Central memory CD8-positive, alpha-beta T cell (primary cell): ENCODE measurements at regions not wholly inside any gene's neighbourhood (a gene's known extent, or its start where the extent isn't known, plus 50 kb on each side); places are given as distances from the start of the nearest gene placed in this dataset.
"Not testable (repeated sequence)": the region's sequence is repeated elsewhere in the genome, so short reads cannot be mapped to it uniquely, and the experiment has no call there.

ENCODE experiments used
- ATAC-seq: fragments of 150-1000 bp; cut with Tn5 transposase; replicated peaks from 2 replicates; pipeline ENCODE4 v1.10.0; 2022; ENCODE audit warnings: mild to moderate bottlenecking, moderate FRiP score, moderate number of reproducible peaks; ENCODE audit not compliant: poor library complexity, severe bottlenecking; ENCODE audit errors: extremely low read depth
- DNase-seq, 2 donors: peaks; one replicate each; pipeline ENCODE4 v3.0.0; 2021; ENCODE audit warnings: low spot score in 2 of 2
- H3K27ac Mint-ChIP-seq: one replicate; pipeline ENCODE4 v1.8.0; 2022; ENCODE audit warnings: low read depth, mild to moderate bottlenecking, moderate library complexity, mixed read lengths
- H3K27me3 Mint-ChIP-seq: one replicate; pipeline ENCODE4 v1.8.0; 2022; ENCODE audit warnings: mixed read lengths
- H3K36me3 Mint-ChIP-seq: one replicate; pipeline ENCODE4 v1.8.0; 2022; ENCODE audit warnings: mild to moderate bottlenecking, moderate library complexity, mixed read lengths; ENCODE audit not compliant: insufficient read depth
- H3K4me1 Mint-ChIP-seq: one replicate; pipeline ENCODE4 v1.8.0; 2022; ENCODE audit warnings: mixed read lengths
- H3K4me3 Mint-ChIP-seq: one replicate; pipeline ENCODE4 v1.8.0; 2022; ENCODE audit warnings: mild to moderate bottlenecking, moderate library complexity, mixed read lengths
- H3K9me3 Mint-ChIP-seq: one replicate; pipeline ENCODE4 v1.8.0; 2022; ENCODE audit warnings: mixed read lengths

DNA sequence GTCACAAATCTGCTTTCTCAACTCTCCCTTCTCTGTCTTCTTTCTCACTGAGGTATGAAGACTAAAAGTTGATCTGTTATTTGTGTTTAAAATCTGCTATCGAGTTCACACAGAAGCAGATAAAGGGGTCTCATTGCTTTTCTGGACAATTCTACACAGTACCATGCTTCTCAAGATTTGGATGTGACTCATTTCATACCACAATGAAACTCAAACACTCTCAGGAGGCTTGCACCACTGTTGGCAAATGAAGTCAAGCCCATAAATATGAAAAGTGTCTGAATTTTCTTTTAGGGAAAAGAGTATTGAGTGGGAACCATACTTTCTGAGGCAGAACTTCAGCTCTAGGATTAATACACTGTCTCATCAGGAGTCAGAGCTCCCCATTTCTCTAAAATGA, 274.6 kb upstream of the CYRIA start:
- H3K4me1 Mint-ChIP-seq: no peaks in the 10 kb centered on the region
- peaks cover 22% of the 10 kb centered on the region for H3K9me3 Mint-ChIP-seq
- H3K36me3 Mint-ChIP-seq: no peaks in the 10 kb centered on the region
- ATAC-seq: no peak
- H3K27me3 Mint-ChIP-seq: no peaks in the 10 kb centered on the region
- no peak overlapping the region for H3K4me3 Mint-ChIP-seq
- no peak overlapping the region for H3K27ac Mint-ChIP-seq
- DNase-seq: no peak

DNA sequence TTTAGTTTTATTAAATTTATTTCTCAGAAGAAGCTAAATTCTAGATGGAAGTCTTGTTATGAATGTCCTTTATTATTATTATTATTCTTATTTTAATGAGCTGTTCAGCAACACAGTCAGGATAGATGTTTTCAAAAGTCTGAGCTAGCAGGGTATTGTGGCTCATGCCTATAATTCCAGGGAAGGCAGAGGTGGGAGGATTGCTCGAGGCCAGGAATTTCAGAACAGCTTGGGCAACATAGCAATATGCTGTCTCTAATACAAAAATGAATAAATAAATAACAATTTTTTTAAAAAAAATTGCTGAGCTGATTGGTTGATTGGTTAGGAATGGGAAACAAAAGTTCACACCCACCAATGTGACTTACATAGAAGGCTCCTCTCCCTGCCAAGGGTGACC, 274.1 kb upstream of the CYRIA start:
- H3K27me3 Mint-ChIP-seq: no peaks in the 10 kb centered on the region
- no peak for ATAC-seq
- H3K4me1 Mint-ChIP-seq: no peaks in the 10 kb centered on the region
- H3K9me3 Mint-ChIP-seq: peaks cover 22% of the 10 kb centered on the region
- no peaks in the 10 kb centered on the region for H3K36me3 Mint-ChIP-seq
- H3K27ac Mint-ChIP-seq: no peak overlapping the region
- no peak overlapping the region for H3K4me3 Mint-ChIP-seq
- DNase-seq: no peak

DNA sequence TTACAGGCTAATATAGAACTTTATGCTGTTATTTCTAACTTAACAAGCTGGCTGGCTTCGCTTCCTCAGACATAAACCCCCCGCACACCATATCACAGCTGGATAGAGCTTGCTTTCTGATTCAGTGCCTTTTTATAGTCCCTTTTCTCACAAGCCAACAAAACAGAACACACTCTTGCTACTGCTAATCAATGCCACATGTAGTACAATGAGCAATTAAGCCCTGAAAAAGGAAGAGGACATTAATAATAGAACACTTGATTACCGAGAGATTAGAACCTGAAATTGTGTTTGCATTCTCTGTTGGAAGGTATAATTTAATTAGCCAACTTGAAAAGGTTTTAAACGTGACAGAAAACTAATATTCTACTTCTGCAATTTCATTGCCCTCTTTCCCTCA, 267.7 kb upstream of the CYRIA start:
- H3K4me1 Mint-ChIP-seq: no peaks in the 10 kb centered on the region
- H3K36me3 Mint-ChIP-seq: no peaks in the 10 kb centered on the region
- H3K27ac Mint-ChIP-seq: no peak overlapping the region
- peaks cover 17% of the 10 kb centered on the region for H3K9me3 Mint-ChIP-seq
- no peak for DNase-seq
- no peak for ATAC-seq
- H3K4me3 Mint-ChIP-seq: no peak overlapping the region
- no peaks in the 10 kb centered on the region for H3K27me3 Mint-ChIP-seq

DNA sequence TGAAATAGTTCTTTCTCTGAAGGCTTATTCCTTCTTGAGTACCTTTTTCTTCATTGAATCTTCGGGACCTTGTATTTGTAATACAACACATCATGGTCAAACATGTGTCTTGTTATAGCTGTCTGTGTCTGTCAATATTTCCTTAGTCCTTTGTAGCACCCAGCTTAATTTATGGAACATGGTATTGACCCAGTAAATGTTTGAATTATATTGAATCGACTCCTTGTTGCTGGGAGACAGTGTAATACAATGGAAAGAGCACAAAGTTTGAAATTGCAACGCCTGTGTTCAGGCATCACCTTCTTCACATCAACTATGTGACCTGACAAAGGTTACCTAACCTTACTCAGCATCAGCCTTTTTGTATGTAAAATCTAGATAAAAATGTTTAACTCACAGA, 267.2 kb upstream of the CYRIA start:
- no peak for ATAC-seq
- Mint-ChIP-seq H3K4me3 (no peak overlapping the region), H3K27me3 (no peaks in the 10 kb centered on the region), H3K9me3 (peaks cover 17% of the 10 kb centered on the region), H3K4me1 (no peaks in the 10 kb centered on the region), H3K36me3 (no peaks in the 10 kb centered on the region), H3K27ac (no peak overlapping the region)
- no peak for DNase-seq

DNA sequence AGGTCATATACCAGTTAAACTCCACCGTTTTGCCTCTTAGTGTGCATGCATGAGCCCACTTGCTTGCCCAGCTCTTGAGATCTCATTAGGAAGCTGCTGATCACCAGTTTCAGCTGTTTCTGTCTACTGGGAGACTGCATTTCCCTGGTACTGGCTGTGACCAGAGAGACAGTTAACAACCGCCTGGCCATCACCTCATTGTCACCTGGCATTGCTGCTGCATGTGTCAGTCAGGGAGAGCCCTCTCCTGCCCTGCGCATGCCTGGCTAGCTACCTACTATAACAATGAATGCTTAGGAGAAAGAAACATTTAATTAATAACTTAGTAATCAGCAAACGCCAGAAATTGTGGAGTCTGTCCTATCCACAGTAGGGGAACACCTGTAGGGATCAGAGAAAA, 265.8 kb upstream of the CYRIA start:
- no peaks in the 10 kb centered on the region for H3K4me1 Mint-ChIP-seq
- H3K36me3 Mint-ChIP-seq: no peaks in the 10 kb centered on the region
- no peak overlapping the region for H3K4me3 Mint-ChIP-seq
- ATAC-seq (no peak), DNase-seq (no peak)
- H3K9me3 Mint-ChIP-seq: peaks cover 17% of the 10 kb centered on the region
- H3K27me3 Mint-ChIP-seq: no peaks in the 10 kb centered on the region
- no peak overlapping the region for H3K27ac Mint-ChIP-seq

DNA sequence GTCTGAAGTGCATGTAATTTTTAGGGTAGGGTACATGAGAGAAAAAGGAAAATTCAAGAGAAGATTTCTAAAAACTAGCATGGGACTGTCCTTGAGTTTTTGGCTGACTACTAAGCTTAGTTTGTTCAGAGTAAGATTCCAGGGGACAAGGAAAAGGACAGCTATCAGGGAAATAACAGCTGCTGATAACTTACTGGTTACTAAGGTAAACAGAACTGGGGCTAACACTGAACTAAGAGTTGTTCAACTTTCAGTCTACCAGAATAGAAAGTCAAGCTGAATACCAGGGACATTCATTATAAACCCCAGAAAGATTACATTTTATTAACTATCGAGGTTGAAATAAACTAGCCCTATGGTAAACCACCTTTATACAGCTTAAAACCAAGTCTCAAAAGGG, 261.8 kb upstream of the CYRIA start:
- peaks cover 36% of the 10 kb centered on the region for H3K9me3 Mint-ChIP-seq
- no peak overlapping the region for H3K4me3 Mint-ChIP-seq
- H3K36me3 Mint-ChIP-seq: no peaks in the 10 kb centered on the region
- DNase-seq: no peak
- H3K27me3 Mint-ChIP-seq: no peaks in the 10 kb centered on the region
- no peak for ATAC-seq
- no peaks in the 10 kb centered on the region for H3K4me1 Mint-ChIP-seq
- H3K27ac Mint-ChIP-seq: no peak overlapping the region

DNA sequence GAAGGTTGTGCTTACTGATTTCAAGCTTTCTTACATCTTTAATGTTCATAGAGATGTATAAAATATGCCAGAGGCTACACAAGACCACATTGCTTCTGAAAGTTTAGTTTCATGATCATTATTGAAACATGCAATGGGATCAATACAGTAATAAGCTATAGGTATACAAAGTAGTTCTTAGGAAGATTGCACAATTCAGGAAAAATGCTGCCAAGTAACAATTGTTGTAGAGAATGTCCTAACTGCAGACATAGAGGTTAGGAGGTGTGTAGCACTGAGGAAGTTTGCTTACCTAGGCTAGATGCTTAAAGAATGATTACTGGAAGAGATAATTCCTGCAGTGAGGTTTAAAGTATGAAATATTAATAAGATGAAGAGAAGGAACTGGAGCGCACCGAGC, 259.5 kb upstream of the CYRIA start:
- ATAC-seq (no peak), DNase-seq (no peak)
- H3K4me3 Mint-ChIP-seq: no peak overlapping the region
- no peak overlapping the region for H3K27ac Mint-ChIP-seq
- peaks cover 31% of the 10 kb centered on the region for H3K9me3 Mint-ChIP-seq
- no peaks in the 10 kb centered on the region for H3K4me1 Mint-ChIP-seq
- no peaks in the 10 kb centered on the region for H3K36me3 Mint-ChIP-seq
- no peaks in the 10 kb centered on the region for H3K27me3 Mint-ChIP-seq

DNA sequence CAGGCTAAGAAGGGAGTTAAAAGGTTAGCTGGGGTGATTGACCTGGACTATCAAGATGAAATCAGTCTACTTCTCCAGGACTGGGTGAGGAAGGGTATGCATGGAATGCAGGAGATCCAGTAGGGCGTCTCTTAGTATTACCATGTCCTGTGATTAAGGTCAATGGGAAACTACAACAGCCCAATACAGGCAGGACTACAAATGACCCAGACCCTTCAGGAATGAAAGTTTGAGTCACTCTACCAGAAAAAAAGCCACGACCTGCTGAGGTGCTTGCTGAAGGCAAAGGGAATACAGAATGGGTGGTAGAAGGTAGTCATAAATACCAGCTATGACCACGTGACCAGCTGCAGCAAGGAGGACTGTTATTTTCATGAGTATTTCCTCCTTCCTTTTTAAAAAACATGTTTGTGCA, 249.7 kb upstream of the CYRIA start:
- H3K27me3 Mint-ChIP-seq, H3K4me3 Mint-ChIP-seq, DNase-seq, H3K36me3 Mint-ChIP-seq, H3K4me1 Mint-ChIP-seq, H3K27ac Mint-ChIP-seq, ATAC-seq: not testable (repeated sequence)
- peaks cover 17% of the 10 kb centered on the region for H3K9me3 Mint-ChIP-seq

DNA sequence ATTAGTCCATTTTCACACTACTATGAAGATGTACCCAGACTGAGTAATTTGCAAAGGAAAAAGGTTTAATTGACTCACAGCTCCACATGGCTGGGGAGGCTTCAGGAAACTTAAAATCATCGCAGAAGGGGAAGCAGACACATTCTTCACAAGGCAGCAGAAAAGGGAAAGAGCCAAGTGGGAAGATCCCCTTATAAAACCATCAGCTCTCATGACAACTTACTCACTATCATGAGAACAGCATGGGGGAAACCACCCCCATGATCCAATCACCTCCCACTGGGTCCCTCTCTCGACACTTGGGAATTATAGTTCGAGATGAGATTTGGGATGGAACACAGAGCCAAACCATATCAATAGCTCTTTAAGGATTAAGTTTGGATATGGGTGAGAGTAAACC, 246.1 kb upstream of the CYRIA start:
- Mint-ChIP-seq H3K9me3 (peaks cover 20% of the 10 kb centered on the region), H3K27me3 (no peaks in the 10 kb centered on the region), H3K27ac (no peak overlapping the region), H3K4me1 (no peaks in the 10 kb centered on the region), H3K36me3 (peaks cover 1% of the 10 kb centered on the region), H3K4me3 (no peak overlapping the region)
- ATAC-seq (no peak), DNase-seq (no peak)

DNA sequence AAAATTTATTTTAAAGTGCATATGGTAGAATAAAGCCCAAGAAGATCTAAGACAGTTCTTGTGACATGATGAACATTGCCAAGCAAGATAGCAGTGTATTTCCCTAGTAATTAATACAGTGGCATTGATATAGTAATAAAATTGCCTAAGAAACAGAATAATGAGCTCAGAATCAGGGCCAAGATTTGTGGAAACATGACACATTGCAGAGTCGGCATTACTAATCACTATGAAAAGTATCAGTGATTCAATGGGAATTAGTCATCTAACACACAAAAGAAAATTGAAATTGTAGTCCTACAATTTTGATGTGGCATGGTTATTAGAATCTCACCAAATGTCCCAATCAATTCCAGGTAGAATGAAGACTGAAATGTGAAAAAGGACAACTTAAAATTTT, 243.0 kb upstream of the CYRIA start:
- no peaks in the 10 kb centered on the region for H3K27me3 Mint-ChIP-seq
- no peak overlapping the region for H3K27ac Mint-ChIP-seq
- no peak overlapping the region for H3K4me3 Mint-ChIP-seq
- ATAC-seq: no peak
- no peak for DNase-seq
- H3K9me3 Mint-ChIP-seq: peaks cover 16% of the 10 kb centered on the region
- peaks cover 1% of the 10 kb centered on the region for H3K36me3 Mint-ChIP-seq
- H3K4me1 Mint-ChIP-seq: no peaks in the 10 kb centered on the region

DNA sequence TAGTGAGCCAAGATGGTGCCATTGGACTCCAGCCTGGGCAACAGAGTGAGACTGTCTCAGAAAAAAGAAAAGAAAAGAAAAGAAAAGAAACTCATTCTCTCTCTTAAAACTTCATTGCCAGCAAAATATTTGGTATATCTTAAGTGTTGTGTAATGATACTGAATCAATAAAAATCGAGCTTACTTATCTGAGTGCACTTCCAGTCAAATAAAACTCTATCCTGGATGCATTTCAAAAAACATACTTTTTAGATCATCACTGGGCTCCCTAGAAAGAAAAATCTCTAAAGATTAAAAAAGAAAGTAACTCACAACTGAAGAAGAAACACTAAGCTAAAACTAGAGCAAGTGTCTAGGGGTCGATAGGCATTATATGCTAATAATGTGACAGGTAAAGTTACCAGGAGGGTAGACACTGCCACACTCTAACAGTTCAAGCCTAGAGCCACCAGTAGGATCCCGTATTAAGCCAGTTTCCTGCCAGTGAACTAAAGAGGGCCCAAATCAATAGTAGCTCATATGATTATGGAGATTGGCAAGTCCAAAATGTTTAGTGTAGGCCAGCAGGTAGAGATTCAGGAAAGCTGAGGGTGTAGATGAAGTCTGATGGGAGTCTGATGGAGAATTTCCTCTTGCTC, 242.1 kb upstream of the CYRIA start:
- no peak for DNase-seq
- H3K27ac Mint-ChIP-seq: no peak overlapping the region
- H3K36me3 Mint-ChIP-seq: peaks cover 1% of the 10 kb centered on the region
- no peaks in the 10 kb centered on the region for H3K4me1 Mint-ChIP-seq
- H3K4me3 Mint-ChIP-seq: no peak overlapping the region
- H3K9me3 Mint-ChIP-seq: peaks cover 16% of the 10 kb centered on the region
- ATAC-seq: no peak
- no peaks in the 10 kb centered on the region for H3K27me3 Mint-ChIP-seq

DNA sequence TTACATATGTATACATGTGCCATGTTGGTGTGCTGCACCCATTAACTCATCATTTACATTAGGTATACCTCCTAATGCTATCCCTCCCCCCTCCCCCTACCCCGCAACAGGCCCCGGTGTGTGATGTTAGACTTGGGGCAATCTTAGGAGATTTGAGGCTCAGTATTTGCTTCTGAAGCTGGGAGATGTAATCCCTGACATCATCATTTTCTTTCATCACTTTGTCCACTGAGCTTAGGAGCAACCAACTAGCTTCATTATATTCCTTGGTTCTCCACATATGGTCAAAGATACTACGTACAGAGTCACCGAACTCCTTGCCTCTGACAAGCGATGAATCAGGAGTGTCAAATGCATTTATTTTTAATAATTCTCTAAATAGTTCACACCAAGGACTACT, 239.7 kb upstream of the CYRIA start:
- not testable (repeated sequence) for H3K27me3 Mint-ChIP-seq, DNase-seq, H3K27ac Mint-ChIP-seq, H3K4me1 Mint-ChIP-seq, ATAC-seq, H3K36me3 Mint-ChIP-seq, H3K4me3 Mint-ChIP-seq
- peaks cover 10% of the 10 kb centered on the region for H3K9me3 Mint-ChIP-seq

DNA sequence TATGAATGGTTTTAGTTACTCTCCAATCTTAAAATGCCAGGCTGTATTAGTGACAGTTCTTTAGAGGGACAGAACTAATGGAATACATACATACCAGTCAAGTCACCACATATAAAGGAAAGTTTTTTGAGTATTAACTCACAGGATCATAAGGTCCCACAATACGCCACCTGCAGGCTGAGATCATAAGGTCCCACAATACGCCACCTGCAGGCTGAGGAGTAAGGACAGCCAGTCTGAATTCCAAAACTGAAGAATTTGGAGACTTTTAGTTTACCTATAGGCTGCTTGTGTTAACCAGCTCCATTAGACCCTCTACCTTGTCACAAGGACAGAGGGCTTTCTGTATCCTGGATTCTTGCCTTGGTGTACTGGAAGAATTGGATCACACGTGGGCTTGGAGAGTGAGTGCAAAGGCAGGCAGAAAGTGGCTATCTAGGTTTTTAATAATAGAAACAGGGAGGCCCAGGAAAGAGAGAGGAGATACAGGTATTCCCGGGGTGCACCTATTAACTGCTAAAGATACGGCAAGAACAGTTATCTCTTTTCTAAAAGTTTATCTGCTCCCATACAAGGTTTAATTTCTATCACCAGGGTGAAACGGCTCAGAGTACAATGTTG, 234.9 kb upstream of the CYRIA start:
- DNase-seq (no peak), ATAC-seq (no peak)
- H3K36me3 Mint-ChIP-seq: no peaks in the 10 kb centered on the region
- H3K9me3 Mint-ChIP-seq: no peaks in the 10 kb centered on the region
- H3K27ac Mint-ChIP-seq: no peak overlapping the region
- H3K4me1 Mint-ChIP-seq: no peaks in the 10 kb centered on the region
- H3K27me3 Mint-ChIP-seq: no peaks in the 10 kb centered on the region
- no peak overlapping the region for H3K4me3 Mint-ChIP-seq
